ENCODE measurements at regions not wholly inside any gene's neighbourhood (a gene's known extent, or its start where the extent isn't known, plus 50 kb on each side); places are given as distances from the start of the nearest gene placed in this dataset.

DNA sequence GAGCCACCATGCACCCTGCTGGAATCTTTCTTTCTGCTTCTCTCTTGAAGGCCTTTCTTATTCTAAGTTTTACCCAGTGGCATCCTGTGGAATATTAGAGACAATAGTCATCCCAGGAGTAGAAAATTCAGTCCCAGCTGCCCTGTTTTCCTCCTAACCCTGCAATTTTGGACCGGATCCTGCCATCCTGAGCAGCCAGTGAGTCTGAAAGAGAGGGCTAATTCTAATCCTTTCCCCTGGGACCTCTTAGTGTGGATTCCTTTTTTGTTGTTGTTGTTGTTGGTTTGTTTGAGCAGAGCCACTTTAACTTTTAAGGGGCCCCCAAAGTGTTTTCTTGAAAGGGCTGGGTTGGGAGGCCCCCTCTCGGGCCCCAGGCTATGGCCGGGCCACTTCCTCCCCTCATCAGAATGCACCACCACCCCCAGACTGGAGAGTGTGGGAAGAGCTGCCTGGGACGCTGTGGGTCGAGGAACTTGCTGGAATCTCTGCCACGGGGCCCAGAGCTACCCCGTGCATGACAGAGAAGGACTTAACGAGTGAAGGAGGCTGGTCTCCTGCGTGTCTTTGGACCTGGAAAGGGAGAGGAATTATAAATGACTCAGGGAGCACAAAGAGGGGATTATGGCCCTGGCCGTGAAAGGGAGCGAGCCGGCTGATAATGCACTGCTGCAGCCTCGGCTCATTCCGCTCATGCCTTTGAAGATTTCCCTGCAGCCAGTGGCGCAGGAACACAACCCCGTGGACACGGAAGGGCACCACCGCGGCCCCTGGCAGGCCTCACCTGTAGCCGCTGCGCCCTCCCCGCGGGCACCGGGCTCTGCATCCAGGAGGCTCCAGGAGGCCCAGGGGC, 81.0 kb upstream of the AKT3 start:
- Histone ChIP-seq H2BK15ac (ENCODE audit: low read depth, low read length) (no peak overlapping the region), H3K18ac (ENCODE audit: low read depth, low read length) (no peak overlapping the region), H3K9me1 (ENCODE audit: insufficient read depth, low read length) (peaks cover 5% of the 10 kb centered on the region; the same call in 1 of the 2 replicates), H3K4me1 (ENCODE audit: control insufficient read depth, insufficient read depth, low read length) (peaks cover 4% of the 10 kb centered on the region), H3K4me3 (ENCODE audit: insufficient read depth, low read depth, low read length) (no peak overlapping the region), H2AFZ (replicated peaks; ENCODE audit: low read length, poor library complexity) (peak overlapping the region; percentile 54), H3K9ac (ENCODE audit: low read depth, low read length) (no peak overlapping the region), H4K8ac (ENCODE audit: low read depth in 2 of 2, low read length in 2 of 2) (no peak overlapping the region), H3K14ac (replicated peaks; ENCODE audit: low read depth, low read length) (no peak overlapping the region), H2BK120ac (ENCODE audit: low read depth, low read length) (no peak overlapping the region), H3K27ac (ENCODE audit: insufficient read depth, low read length) (no peak overlapping the region), H3K27me3 (ENCODE audit: control insufficient read depth, insufficient read depth, low read length) (peaks cover 25% of the 10 kb centered on the region), H3K79me1 (ENCODE audit: low read depth in 1 of 2, low read length in 2 of 2) (no peaks in the 10 kb centered on the region), H3K23ac (ENCODE audit: low read depth, low read length) (no peak overlapping the region), H2AK9ac (replicated peaks; ENCODE audit: low read depth, low read length, poor library complexity) (no peak overlapping the region), H3K9me3 (ENCODE audit: control insufficient read depth, insufficient read depth, low read length) (no peaks in the 10 kb centered on the region), H2AK5ac (ENCODE audit: low read depth, low read length) (no peak overlapping the region), H2BK5ac (ENCODE audit: low read depth, low read length, poor library complexity, severe bottlenecking) (no peak overlapping the region), H3K56ac (ENCODE audit: extremely low read depth, insufficient read depth, low read length) (no peak overlapping the region), H3K4me2 (ENCODE audit: low read depth, low read length) (no peak overlapping the region), H3K36me3 (ENCODE audit: control insufficient read depth, insufficient read depth, low read length) (no peaks in the 10 kb centered on the region), H4K91ac (ENCODE audit: insufficient read depth, low read depth, low read length) (no peak overlapping the region), H4K5ac (ENCODE audit: low read depth, low read length) (no peak overlapping the region), H4K20me1 (ENCODE audit: insufficient read depth, low read length) (no peaks in the 10 kb centered on the region), H3K4ac (ENCODE audit: low read depth, low read length) (no peak overlapping the region), H2BK20ac (ENCODE audit: low read depth, low read length) (no peak overlapping the region)
- ATAC-seq (ENCODE audit: low read depth) (no peak), DNase-seq (no peak)
- CTCF ChIA-PET: interaction anchor here (0.6 kb wide), 1 partner anchor 1162 kb away, joined by 3 read pairs; no protein-coding TSS in a partner anchor
- in situ Hi-C loops (cut with MboI; ENCODE audit: low sequenced_read_pairs) (no loop called here), intact Hi-C loops (cut with micrococcal nuclease) (no loop called here), dilution Hi-C loops (cut with HindIII; ENCODE audit: low sequenced_read_pairs, unreplicated experiment) (no loop called here)
- BruUV-seq (replicated peaks): no TSS peak
- 53% methylated on average over 13 of the region's 24 CpGs; no CpG with 5 or more reads in 1 of the 2 experiments for WGBS, 2 experiments (ENCODE audit: extremely low coverage in 2 of 2, insufficient read length in 1 of 2)
- POLR2A ChIA-PET (ENCODE audit: unreplicated experiment): no interaction called here
- TF ChIP-seq MXI1 (IDR thresholded peaks at IDR 0.05; ENCODE audit: borderline replicate concordance, low read depth, low read length): no peak
- TF ChIP-seq, protein P1, sequence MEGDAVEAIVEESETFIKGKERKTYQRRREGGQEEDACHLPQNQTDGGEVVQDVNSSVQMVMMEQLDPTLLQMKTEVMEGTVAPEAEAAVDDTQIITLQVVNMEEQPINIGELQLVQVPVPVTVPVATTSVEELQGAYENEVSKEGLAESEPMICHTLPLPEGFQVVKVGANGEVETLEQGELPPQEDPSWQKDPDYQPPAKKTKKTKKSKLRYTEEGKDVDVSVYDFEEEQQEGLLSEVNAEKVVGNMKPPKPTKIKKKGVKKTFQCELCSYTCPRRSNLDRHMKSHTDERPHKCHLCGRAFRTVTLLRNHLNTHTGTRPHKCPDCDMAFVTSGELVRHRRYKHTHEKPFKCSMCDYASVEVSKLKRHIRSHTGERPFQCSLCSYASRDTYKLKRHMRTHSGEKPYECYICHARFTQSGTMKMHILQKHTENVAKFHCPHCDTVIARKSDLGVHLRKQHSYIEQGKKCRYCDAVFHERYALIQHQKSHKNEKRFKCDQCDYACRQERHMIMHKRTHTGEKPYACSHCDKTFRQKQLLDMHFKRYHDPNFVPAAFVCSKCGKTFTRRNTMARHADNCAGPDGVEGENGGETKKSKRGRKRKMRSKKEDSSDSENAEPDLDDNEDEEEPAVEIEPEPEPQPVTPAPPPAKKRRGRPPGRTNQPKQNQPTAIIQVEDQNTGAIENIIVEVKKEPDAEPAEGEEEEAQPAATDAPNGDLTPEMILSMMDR (conservative IDR thresholded peaks at IDR 0.05; ENCODE audit: low read depth, low read length): no peak
- TF ChIP-seq CHD1 (IDR thresholded peaks at IDR 0.05; ENCODE audit: low read depth, low read length): no peak
- TF ChIP-seq CEBPB (IDR thresholded peaks at IDR 0.05; ENCODE audit: low read depth, low read length): no peak
- no peak for TF ChIP-seq POLR2A (IDR thresholded peaks at IDR 0.05; ENCODE audit: low read depth, low read length)
- no peak for TF ChIP-seq RCOR1 (IDR thresholded peaks at IDR 0.05; ENCODE audit: insufficient replicate concordance, low read length)
- TF ChIP-seq, protein P2, sequence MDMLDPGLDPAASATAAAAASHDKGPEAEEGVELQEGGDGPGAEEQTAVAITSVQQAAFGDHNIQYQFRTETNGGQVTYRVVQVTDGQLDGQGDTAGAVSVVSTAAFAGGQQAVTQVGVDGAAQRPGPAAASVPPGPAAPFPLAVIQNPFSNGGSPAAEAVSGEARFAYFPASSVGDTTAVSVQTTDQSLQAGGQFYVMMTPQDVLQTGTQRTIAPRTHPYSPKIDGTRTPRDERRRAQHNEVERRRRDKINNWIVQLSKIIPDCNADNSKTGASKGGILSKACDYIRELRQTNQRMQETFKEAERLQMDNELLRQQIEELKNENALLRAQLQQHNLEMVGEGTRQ (IDR thresholded peaks at IDR 0.05; ENCODE audit: low read depth, low read length): no peak
- TF ChIP-seq NFE2L2 (IDR thresholded peaks at IDR 0.05; ENCODE audit: low read depth, low read length): no peak
- no peak for TF ChIP-seq SMC3 (IDR thresholded peaks at IDR 0.05; ENCODE audit: low read depth, low read length)
- no peak for TF ChIP-seq RAD21 (IDR thresholded peaks at IDR 0.05; ENCODE audit: low read length)
- TF ChIP-seq MAZ (IDR thresholded peaks at IDR 0.05; ENCODE audit: borderline replicate concordance, low read depth, low read length): no peak
- no peak for TF ChIP-seq RFX5 (IDR thresholded peaks at IDR 0.05; ENCODE audit: low read depth, low read length)
- TF ChIP-seq MAFK (IDR thresholded peaks at IDR 0.05; ENCODE audit: low read depth, low read length): no peak
- no peak for TF ChIP-seq FOS (IDR thresholded peaks at IDR 0.05; ENCODE audit: low read depth, low read length)
- TF ChIP-seq, protein P3, sequence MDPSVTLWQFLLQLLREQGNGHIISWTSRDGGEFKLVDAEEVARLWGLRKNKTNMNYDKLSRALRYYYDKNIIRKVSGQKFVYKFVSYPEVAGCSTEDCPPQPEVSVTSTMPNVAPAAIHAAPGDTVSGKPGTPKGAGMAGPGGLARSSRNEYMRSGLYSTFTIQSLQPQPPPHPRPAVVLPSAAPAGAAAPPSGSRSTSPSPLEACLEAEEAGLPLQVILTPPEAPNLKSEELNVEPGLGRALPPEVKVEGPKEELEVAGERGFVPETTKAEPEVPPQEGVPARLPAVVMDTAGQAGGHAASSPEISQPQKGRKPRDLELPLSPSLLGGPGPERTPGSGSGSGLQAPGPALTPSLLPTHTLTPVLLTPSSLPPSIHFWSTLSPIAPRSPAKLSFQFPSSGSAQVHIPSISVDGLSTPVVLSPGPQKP (IDR thresholded peaks at IDR 0.05; ENCODE audit: borderline replicate concordance, low read depth, low read length): no peak
